ENCODE measurements at regions not wholly inside any gene's neighbourhood (a gene's known extent, or its start where the extent isn't known, plus 50 kb on each side); places are given as distances from the start of the nearest gene placed in this dataset.
A peak's percentile ranks its signal among the peaks of the same experiment; 100 is the strongest.

GRCh38 chr3:34842706-34843480 is 796.4 kb upstream of the ARPP21 start:
- TF ChIP-seq CTCF (IDR thresholded peaks at IDR 0.05; ENCODE audit: insufficient read depth, missing control alignments), result no peak
- FAIRE-seq (no peak), DNase-seq (ENCODE audit: insufficient read length, low spot score) (no peak)

GRCh38 chr3:34844323-34844620 is 795.1 kb upstream of the ARPP21 start:
- FAIRE-seq (no peak), DNase-seq (ENCODE audit: insufficient read length, low spot score) (no peak)
- TF ChIP-seq CTCF (IDR thresholded peaks at IDR 0.05; ENCODE audit: insufficient read depth, missing control alignments), result no peak

- no peak for DNase-seq (ENCODE audit: insufficient read length, low spot score)
- no peak for FAIRE-seq
- no peak for TF ChIP-seq CTCF (IDR thresholded peaks at IDR 0.05; ENCODE audit: insufficient read depth, missing control alignments)
These were observed 788.2 kb upstream of the ARPP21 start for GRCh38 chr3:34851137-34851536.

GRCh38 chr3:34852844-34853439 is 786.4 kb upstream of the ARPP21 start:
- no peak for TF ChIP-seq CTCF (IDR thresholded peaks at IDR 0.05; ENCODE audit: insufficient read depth, missing control alignments)
- DNase-seq (ENCODE audit: insufficient read length, low spot score) (no peak), FAIRE-seq (no peak)

GRCh38 chr3:34856081-34856947 is 783.0 kb upstream of the ARPP21 start:
- FAIRE-seq (peak; percentile 55), DNase-seq (ENCODE audit: insufficient read length, low spot score) (no peak)
- TF ChIP-seq CTCF (IDR thresholded peaks at IDR 0.05; ENCODE audit: insufficient read depth, missing control alignments), result no peak

GRCh38 chr3:34858067-34858660 is 781.2 kb upstream of the ARPP21 start:
- FAIRE-seq (no peak), DNase-seq (ENCODE audit: insufficient read length, low spot score) (no peak)
- no peak for TF ChIP-seq CTCF (IDR thresholded peaks at IDR 0.05; ENCODE audit: insufficient read depth, missing control alignments)

Data from D721Med (cell line).